ENCODE measurements at regions not wholly inside any gene's neighbourhood (a gene's known extent, or its start where the extent isn't known, plus 50 kb on each side); places are given as distances from the start of the nearest gene placed in this dataset.
"Not testable (repeated sequence)": the region's sequence is repeated elsewhere in the genome, so short reads cannot be mapped to it uniquely, and the experiment has no call there.

GRCh38 chr1:220942278-220942677 lies 63.0 kb downstream of the HLX start:
- no peak for ATAC-seq (ENCODE audit: low read depth)

GRCh38 chr1:220942914-220943313 lies 63.7 kb downstream of the HLX start:
- WGBS (ENCODE audit: insufficient coverage): 79% methylated on average over 2 of the region's 2 CpGs
- H2AFZ ChIP-seq (ENCODE audit: insufficient read depth, low read depth, low read length, poor library complexity, severe bottlenecking); H3K27me3 ChIP-seq (replicated peaks in 1 of 4; ENCODE audit: control extremely low read depth in 1 of 4, control insufficient read depth in 3 of 4, insufficient read depth in 4 of 4, low read length in 3 of 4); H3K27ac Mint-ChIP-seq; DNase-seq; intact Hi-C loops (cut with micrococcal nuclease); H3K4me3 Mint-ChIP-seq; H3K79me2 ChIP-seq (ENCODE audit: control insufficient read depth, insufficient read depth, low read length); H3K4me3 ChIP-seq (ENCODE audit: control extremely low read depth in 1 of 5, extremely low read depth in 1 of 5, insufficient read depth in 1 of 5, low read depth in 2 of 5, low read length in 4 of 5); H3K9me3 ChIP-seq (ENCODE audit: control extremely low read depth in 1 of 3, control insufficient read depth in 2 of 3, insufficient read depth in 1 of 3, low read length in 2 of 3); H3K27ac ChIP-seq (ENCODE audit: low read length in 2 of 2); H3K9me3 Mint-ChIP-seq (ENCODE audit: insufficient read depth); ATAC-seq (ENCODE audit: low read depth); H3K9ac ChIP-seq (ENCODE audit: low read length); H3K4me1 Mint-ChIP-seq; CTCF ChIA-PET; H4K20me1 ChIP-seq (ENCODE audit: control insufficient read depth, insufficient read depth, low read length, poor library complexity, severe bottlenecking); POLR2A ChIA-PET; H3K4me2 ChIP-seq (replicated peaks; ENCODE audit: low read depth, low read length, poor library complexity, severe bottlenecking); H3K4me1 ChIP-seq (ENCODE audit: control insufficient read depth in 2 of 2, insufficient read depth in 2 of 2, low read length in 2 of 2); H3K36me3 ChIP-seq (replicated peaks in 1 of 2; ENCODE audit: control extremely low read depth in 1 of 2, control insufficient read depth in 1 of 2, extremely low read depth in 1 of 2, insufficient read depth in 2 of 2, low read length in 1 of 2): not testable (repeated sequence)
- peaks cover 14% of the 10 kb centered on the region for H3K27me3 Mint-ChIP-seq

More at GRCh38 chr1:220942278-220942677, 63.0 kb downstream of the HLX start:
- Histone ChIP-seq H3K9me3 (ENCODE audit: control extremely low read depth in 1 of 3, control insufficient read depth in 2 of 3, insufficient read depth in 1 of 3, low read length in 2 of 3) (peaks cover 0 to 3% (median 0%) of the 10 kb centered on the region in 3 donors), H3K4me3 (ENCODE audit: control extremely low read depth in 1 of 5, extremely low read depth in 1 of 5, insufficient read depth in 1 of 5, low read depth in 2 of 5, low read length in 4 of 5) (no peak overlapping the region), H2AFZ (ENCODE audit: insufficient read depth, low read depth, low read length, poor library complexity, severe bottlenecking) (no peak overlapping the region), H3K27ac (ENCODE audit: low read length in 2 of 2) (no peak overlapping the region), H3K4me1 (ENCODE audit: control insufficient read depth in 2 of 2, insufficient read depth in 2 of 2, low read length in 2 of 2) (no peaks in the 10 kb centered on the region), H3K9ac (ENCODE audit: low read length) (no peak overlapping the region), H4K20me1 (ENCODE audit: control insufficient read depth, insufficient read depth, low read length, poor library complexity, severe bottlenecking) (no peaks in the 10 kb centered on the region), H3K36me3 (replicated peaks in 1 of 2; ENCODE audit: control extremely low read depth in 1 of 2, control insufficient read depth in 1 of 2, extremely low read depth in 1 of 2, insufficient read depth in 2 of 2, low read length in 1 of 2) (no peaks in the 10 kb centered on the region), H3K27me3 (replicated peaks in 1 of 4; ENCODE audit: control extremely low read depth in 1 of 4, control insufficient read depth in 3 of 4, insufficient read depth in 4 of 4, low read length in 3 of 4) (no peaks in the 10 kb centered on the region), H3K4me2 (replicated peaks; ENCODE audit: low read depth, low read length, poor library complexity, severe bottlenecking) (no peak overlapping the region), H3K79me2 (ENCODE audit: control insufficient read depth, insufficient read depth, low read length) (no peaks in the 10 kb centered on the region)
- H3K4me3 Mint-ChIP-seq: no peak overlapping the region
- intact Hi-C loops (cut with micrococcal nuclease): no loop called here
- DNase-seq: no peak
- H3K4me1 Mint-ChIP-seq: peaks cover 9% of the 10 kb centered on the region
- CTCF ChIA-PET: no interaction called here
- POLR2A ChIA-PET: no interaction called here
- no peak overlapping the region for H3K27ac Mint-ChIP-seq
- no peaks in the 10 kb centered on the region for H3K9me3 Mint-ChIP-seq (ENCODE audit: insufficient read depth)
- peaks cover 9% of the 10 kb centered on the region for H3K27me3 Mint-ChIP-seq
- whole genome bisulfite sequencing (ENCODE audit: insufficient coverage): 100% methylated on average over 3 of the region's 5 CpGs
- TF ChIP-seq, protein P1, sequence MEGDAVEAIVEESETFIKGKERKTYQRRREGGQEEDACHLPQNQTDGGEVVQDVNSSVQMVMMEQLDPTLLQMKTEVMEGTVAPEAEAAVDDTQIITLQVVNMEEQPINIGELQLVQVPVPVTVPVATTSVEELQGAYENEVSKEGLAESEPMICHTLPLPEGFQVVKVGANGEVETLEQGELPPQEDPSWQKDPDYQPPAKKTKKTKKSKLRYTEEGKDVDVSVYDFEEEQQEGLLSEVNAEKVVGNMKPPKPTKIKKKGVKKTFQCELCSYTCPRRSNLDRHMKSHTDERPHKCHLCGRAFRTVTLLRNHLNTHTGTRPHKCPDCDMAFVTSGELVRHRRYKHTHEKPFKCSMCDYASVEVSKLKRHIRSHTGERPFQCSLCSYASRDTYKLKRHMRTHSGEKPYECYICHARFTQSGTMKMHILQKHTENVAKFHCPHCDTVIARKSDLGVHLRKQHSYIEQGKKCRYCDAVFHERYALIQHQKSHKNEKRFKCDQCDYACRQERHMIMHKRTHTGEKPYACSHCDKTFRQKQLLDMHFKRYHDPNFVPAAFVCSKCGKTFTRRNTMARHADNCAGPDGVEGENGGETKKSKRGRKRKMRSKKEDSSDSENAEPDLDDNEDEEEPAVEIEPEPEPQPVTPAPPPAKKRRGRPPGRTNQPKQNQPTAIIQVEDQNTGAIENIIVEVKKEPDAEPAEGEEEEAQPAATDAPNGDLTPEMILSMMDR (IDR thresholded peaks at IDR 0.05): no peak
- no peak for TF ChIP-seq EZH2 (IDR thresholded peaks at IDR 0.05; ENCODE audit: borderline replicate concordance, insufficient read depth, low read depth, low read length, poor library complexity, severe bottlenecking)

Measured in B cell (primary cell).